Psoas muscle (tissue), 7 donors: ENCODE measurements at regions not wholly inside any gene's neighbourhood (a gene's known extent, or its start where the extent isn't known, plus 50 kb on each side); places are given as distances from the start of the nearest gene placed in this dataset.

Source experiments
- ATAC-seq, 4 donors: fragments of 200-7000 bp; cut with Tn5 transposase; one replicate each; pipeline ENCODE4 v1.9.1; 2020; ENCODE audit warnings: moderate library complexity in 3 of 4, mild to moderate bottlenecking in 2 of 4
- DNase-seq, 2 donors: peaks; one replicate each; pipeline ENCODE4 v3.0.0-alpha.2; 2020
- H3K27ac ChIP-seq: fragments of 200-600 bp; one replicate; pipeline ENCODE4 v1.8.0; 2022
- H3K27me3 ChIP-seq, 3 donors: fragments of 200-600 bp in 1 of 3; one replicate each; pipeline versions ENCODE4 v1.6.1 to v1.8.0; 2013 to 2022; ENCODE audit warnings: low read length in 2 of 3, mild to moderate bottlenecking in 2 of 3, moderate library complexity in 1 of 3; ENCODE audit not compliant: insufficient read depth in 3 of 3
- H3K36me3 ChIP-seq, 2 donors: fragments of 200-600 bp in 1 of 2; one replicate each; pipeline versions ENCODE4 v1.6.1 to v1.8.0; 2013 to 2022; ENCODE audit warnings: low read depth in 1 of 2, mild to moderate bottlenecking in 1 of 2, moderate library complexity in 1 of 2; ENCODE audit not compliant: insufficient read depth in 1 of 2
- H3K4me1 ChIP-seq: fragments of 200-600 bp; one replicate; pipeline ENCODE4 v1.8.0; 2022
- H3K4me3 ChIP-seq: fragments of 200-600 bp; one replicate; pipeline ENCODE4 v1.8.0; 2022; ENCODE audit warnings: mild to moderate bottlenecking
- H3K9me3 ChIP-seq: fragments of 200-600 bp; one replicate; pipeline ENCODE4 v1.8.0; 2022
- WGBS, 3 donors: extraction: QIAGEN DNeasy Blood & Tissue Kit; methylation state at CpG; one replicate each; pipeline versions ENCODE4 v1.1.6 to v1.1.7; 2013; 5-methylcytosine and 5-hydroxymethylcytosine counted together
- intact Hi-C, 2 donors: fragments of 100-400 bp; cut with DNase I; formaldehyde crosslinking; loops; one replicate each; pipeline versions ENCODE4 v1.11.0 to v1.14.2; 2022
- TF ChIP-seq, protein P1 (sequence below): fragments of 200-600 bp; IDR thresholded peaks from one replicate; pipeline ENCODE4 v1.8.0; 2022; ENCODE audit warnings: antibody characterized with exemption
- donor health status: healthy with polysubstance abuse.
- donor health status: DM: no; HTN: no; CAD: no; lungs with moderate emphysema.
- donor health status: Bipolar disorder and iron deficiency.
- donor health status: healthy.
- donor health status: DM: yes; HTN: yes; CAD: no.
- donor health status: DM: no; HTN: no; CAD: no.
- donor health status: DM: yes; HTN: yes; CAD: no.

DNA sequence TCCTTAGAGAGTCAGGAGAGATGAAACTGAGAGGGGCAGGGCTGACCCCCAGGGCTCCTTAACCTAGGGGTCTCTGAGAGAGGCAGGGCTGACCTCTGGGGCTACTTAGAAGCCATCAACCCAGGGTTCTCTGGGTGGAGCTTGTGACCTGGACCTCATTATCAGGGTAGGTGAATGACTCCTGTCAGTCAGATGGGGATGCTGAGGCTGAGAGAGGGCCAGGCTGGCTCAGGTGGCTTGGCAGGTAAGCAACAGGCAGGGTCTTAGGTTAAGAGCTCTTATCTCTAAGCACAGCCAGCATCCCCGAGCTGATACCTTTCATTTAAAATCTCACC lies 160.9 kb downstream of the PTPRU start:
- peaks cover 0 to 3% (median 0%) of the 10 kb centered on the region in 3 donors for H3K27me3 ChIP-seq
- no peaks in the 10 kb centered on the region for H3K36me3 ChIP-seq
- TF ChIP-seq, protein P1, sequence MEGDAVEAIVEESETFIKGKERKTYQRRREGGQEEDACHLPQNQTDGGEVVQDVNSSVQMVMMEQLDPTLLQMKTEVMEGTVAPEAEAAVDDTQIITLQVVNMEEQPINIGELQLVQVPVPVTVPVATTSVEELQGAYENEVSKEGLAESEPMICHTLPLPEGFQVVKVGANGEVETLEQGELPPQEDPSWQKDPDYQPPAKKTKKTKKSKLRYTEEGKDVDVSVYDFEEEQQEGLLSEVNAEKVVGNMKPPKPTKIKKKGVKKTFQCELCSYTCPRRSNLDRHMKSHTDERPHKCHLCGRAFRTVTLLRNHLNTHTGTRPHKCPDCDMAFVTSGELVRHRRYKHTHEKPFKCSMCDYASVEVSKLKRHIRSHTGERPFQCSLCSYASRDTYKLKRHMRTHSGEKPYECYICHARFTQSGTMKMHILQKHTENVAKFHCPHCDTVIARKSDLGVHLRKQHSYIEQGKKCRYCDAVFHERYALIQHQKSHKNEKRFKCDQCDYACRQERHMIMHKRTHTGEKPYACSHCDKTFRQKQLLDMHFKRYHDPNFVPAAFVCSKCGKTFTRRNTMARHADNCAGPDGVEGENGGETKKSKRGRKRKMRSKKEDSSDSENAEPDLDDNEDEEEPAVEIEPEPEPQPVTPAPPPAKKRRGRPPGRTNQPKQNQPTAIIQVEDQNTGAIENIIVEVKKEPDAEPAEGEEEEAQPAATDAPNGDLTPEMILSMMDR = no peak
- WGBS, 3 donors = 64 to 80% (median 74%) methylated on average over 1 of the region's 1 CpG
- DNase-seq (no peak), ATAC-seq (no peak)
- no peak overlapping the region for H3K4me3 ChIP-seq
- H3K4me1 ChIP-seq = no peaks in the 10 kb centered on the region
- intact Hi-C loops = no loop called here
- no peaks in the 10 kb centered on the region for H3K9me3 ChIP-seq
- H3K27ac ChIP-seq = no peak overlapping the region

DNA sequence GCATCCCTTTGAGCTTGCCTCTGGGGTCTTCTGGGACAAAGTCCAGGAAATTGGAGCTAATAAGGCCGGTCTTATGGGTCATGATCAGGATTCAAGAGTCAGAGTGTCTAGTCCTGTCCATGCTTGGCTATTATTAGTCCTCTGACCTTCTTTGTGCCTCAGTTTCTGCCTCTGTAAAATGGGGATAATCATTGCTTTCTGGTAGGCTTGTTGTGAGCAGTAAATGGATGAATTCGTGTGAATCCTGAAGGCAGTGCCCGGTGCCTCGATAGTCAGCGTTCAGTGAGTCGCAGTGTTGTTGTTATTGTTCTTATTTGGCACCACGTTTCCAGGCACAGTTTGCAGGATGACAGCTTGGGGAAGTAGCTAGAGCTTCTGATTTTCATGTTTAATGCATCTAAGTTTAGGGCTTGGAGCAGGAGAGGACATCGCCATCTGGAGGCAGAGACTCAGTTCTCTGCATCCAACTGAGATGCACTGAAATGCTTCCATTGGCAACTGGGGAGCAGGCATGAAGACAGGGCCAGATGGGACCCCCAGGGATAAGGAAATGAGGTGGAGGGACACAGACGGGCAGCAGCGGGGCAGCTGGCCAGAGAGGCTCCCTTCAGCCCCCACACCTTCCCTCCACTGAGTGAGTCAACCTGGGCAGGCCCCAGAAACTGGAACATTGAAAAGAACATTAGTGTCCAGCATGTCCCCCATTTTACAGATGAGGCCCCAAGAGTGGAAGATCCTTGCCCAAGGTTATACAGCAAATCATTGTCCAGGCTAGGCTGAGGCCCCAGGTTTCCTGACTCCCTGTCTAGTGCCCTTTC lies 160.3 kb downstream of the PTPRU start:
- Histone ChIP-seq H3K36me3 (no peaks in the 10 kb centered on the region), H3K9me3 (no peaks in the 10 kb centered on the region), H3K27me3 (peaks cover 0 to 3% (median 0%) of the 10 kb centered on the region in 3 donors), H3K4me3 (no peak overlapping the region), H3K4me1 (no peaks in the 10 kb centered on the region), H3K27ac (no peak overlapping the region)
- 76 to 79% (median 76%) methylated on average over 10 of the region's 10 CpGs for WGBS, 3 donors
- TF ChIP-seq, protein P1 = no peak
- intact Hi-C loops = no loop called here
- no peak for ATAC-seq
- no peak for DNase-seq

DNA sequence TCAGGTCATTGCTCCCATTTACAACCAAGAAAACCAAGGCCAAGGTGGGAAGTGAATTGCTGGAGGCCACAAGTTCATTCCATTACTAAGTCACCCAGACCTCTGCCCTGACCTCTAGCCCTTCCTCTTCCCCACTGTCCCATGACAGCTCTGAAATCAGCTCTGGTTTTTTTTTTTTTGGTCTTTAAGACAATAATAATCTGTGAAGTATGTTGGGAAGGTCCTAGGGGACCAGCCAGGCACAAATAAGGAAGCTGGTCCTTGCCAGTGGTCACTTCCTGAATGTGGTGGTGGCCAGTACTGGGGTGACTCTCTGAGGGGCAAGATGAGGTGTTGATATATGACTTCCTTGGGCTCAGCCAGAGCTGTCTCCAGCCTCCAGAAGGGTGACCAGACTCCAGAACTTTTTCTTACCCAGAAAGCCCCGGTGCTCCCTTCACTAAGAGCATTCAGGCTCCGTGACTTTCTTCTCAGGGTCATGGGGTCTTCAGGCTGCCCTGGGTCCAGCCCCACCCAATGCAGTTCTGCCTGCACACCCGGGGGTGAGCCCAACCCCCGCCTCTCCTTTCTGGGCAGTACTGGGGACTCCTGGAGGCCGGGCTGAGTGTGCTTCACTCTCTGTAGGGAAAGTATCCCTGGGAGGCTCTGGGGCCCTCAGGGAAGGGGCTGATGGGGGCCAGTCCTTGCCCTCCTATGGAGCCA lies 159.6 kb downstream of the PTPRU start:
- Histone ChIP-seq H3K4me3 (no peak overlapping the region), H3K27me3 (peaks cover 0 to 3% (median 0%) of the 10 kb centered on the region in 3 donors), H3K36me3 (no peaks in the 10 kb centered on the region), H3K4me1 (no peaks in the 10 kb centered on the region), H3K27ac (no peak overlapping the region), H3K9me3 (no peaks in the 10 kb centered on the region)
- no peak for ATAC-seq
- no peak for DNase-seq
- 53 to 57% (median 56%) methylated on average over 5 of the region's 5 CpGs for WGBS, 3 donors
- intact Hi-C loops = no loop called here
- TF ChIP-seq, protein P1 = no peak

DNA sequence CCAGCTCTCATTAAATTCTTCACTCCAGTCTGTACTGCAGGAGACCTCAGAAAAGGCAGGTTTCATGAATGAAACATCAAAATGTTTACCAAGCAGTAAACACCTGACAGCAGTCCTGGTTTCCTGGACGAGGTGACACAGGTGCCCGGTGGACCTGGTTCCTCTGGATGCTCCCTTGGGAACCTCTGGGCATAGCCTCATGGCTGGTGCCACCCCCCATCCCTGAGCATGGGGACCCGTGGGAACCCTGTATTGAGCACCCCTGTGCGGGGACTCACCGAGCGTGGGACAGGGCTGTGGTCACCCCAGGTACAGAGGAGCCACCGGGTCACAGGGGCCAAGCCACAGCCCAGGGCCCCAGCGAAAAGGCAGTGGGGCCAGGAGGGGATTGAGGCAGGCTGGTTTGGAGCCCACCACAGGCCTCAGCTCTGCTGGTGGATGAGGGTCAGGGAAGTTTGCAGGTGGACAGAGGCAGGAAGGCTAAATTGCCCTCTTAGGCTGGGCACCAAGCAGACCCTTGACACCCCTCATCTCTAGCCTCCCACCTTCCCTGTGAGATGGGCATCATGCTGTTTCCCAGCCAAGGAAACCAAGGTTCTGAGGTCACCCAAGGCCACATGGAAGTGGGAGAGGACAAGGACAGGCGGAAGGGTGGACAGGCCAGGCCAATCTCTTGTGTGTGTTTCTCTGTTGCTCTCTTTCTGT lies 158.4 kb downstream of the PTPRU start:
- intact Hi-C loops = no loop called here
- DNase-seq = no peak
- WGBS, 3 donors = 79 to 83% (median 81%) methylated on average over 9 of the region's 9 CpGs
- ATAC-seq = no peak
- H3K4me3 ChIP-seq = no peak overlapping the region
- no peaks in the 10 kb centered on the region for H3K4me1 ChIP-seq
- H3K27ac ChIP-seq = no peak overlapping the region
- TF ChIP-seq, protein P1 = no peak
- H3K36me3 ChIP-seq = no peaks in the 10 kb centered on the region
- peaks cover 0 to 3% (median 0%) of the 10 kb centered on the region in 3 donors for H3K27me3 ChIP-seq
- no peaks in the 10 kb centered on the region for H3K9me3 ChIP-seq
